HG03460 (cell line): ENCODE measurements at regions not wholly inside any gene's neighbourhood (a gene's known extent, or its start where the extent isn't known, plus 50 kb on each side); places are given as distances from the start of the nearest gene placed in this dataset.

Experiments used
- ATAC-seq: cut with Tn5 transposase; IDR thresholded peaks from one replicate; pipeline ENCODE4 v1.9.1; 2021; ENCODE audit not compliant: unreplicated experiment

DNA sequence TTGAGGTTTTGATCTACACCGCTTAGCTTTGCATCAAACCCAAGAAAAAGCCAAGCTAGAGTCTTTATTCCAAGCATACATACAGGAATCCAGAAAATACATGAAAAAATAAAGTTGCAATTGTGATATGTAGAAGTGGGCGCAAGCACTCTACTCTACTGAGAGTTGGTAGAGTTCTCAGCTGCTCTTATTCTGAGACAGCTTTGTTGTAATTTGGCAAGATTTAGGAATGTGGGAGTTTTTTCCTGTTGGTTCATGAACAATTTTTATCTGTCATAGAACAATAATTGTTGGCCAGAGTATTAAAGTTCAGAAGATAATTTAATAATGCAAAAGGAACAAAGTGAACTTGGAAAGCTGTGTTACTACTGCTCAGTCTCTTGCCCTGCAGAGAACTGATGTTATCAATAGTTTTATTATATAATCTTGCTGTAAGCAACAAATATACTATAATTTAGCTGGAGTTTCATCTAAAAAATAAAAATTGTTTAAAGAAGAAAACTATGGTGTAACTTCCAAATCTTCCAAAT lies 302.0 kb upstream of the RND3 start:
- no peak for ATAC-seq

DNA sequence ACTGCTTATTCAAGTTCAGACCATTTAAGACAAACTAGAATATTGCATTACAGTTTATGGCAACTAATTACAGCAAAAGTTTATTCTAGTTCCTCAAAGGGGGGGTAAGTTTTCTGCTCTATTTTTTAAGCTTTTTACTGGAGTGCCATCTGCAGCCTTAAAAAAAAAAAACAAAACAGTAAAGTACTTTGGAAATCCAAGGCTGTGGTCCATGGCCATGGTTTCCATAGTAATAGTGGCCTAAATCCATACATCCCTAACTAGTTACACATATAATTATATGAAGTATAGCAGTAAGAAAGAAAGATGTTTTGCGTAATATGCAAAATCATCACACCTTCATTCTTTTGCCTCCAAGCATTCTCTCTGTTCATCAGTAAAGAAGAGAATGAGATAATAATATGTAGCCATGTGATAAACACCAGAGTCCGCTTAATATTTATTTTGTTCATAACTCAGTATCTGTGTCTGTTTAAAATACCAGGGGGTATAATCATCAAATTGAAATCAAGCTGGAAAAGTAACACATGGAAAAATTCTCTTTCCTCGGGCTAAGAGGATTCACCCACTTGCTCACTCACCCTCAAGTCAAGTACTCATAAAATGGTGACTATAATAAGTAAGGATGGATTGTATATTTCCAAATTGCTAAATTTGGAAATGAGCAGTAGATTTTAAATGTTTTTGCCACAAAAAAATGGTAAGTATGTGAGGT lies 301.1 kb upstream of the RND3 start:
- no peak for ATAC-seq

DNA sequence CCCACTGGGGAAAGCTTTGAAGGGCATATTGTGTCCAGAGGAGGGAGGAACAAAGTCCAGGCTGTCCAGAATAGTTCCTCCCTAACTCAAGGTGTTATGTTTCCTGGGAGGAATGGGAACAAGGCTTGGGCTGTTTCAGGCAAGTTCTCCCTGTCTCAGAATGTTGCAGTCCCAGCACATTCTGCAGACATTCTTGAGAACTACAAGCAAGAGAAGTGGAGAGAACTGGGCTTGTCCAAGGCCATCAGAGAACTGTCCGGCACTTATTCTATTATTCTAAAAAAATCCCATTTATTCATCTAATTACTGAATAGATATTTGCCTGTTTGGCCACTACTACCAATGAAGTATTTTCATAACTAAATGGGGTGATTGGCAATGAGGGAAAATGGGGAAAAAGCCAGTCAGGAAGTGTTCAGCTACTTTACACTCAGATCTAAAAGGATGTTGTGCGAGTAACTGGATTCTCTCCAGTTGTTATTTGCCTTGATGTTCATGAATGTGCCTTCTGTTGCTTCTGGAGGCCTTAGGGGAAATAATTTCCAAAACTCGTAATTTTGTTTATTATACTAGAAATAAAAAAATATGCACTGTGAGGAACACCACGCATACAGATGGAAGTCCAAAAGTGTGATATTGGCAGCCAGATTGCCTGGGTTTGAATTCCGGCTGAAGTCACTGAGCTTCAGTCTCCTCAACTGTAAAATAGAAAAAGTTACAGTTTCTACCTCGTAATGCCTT lies 300.1 kb upstream of the RND3 start:
- ATAC-seq, result no peak

DNA sequence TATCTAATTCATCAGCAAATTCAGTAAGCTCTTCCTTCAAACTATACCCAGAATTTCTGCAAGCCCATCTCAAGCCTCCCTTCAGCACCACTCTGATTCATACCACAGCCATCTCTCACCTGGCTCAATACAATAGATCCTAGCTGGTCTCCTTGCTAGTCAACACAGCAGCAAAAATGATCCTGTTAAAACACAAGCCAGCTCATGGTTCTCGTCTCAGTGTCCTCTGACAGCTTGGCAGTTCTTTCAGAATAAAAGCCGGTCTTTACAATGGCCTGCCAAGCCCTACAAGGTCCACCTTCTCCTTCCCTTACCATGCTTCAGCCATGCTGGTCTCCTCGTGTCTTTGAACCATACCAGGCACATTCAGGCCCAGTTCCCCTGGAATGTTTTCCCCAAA lies 296.9 kb upstream of the RND3 start:
- ATAC-seq, result no peak

DNA sequence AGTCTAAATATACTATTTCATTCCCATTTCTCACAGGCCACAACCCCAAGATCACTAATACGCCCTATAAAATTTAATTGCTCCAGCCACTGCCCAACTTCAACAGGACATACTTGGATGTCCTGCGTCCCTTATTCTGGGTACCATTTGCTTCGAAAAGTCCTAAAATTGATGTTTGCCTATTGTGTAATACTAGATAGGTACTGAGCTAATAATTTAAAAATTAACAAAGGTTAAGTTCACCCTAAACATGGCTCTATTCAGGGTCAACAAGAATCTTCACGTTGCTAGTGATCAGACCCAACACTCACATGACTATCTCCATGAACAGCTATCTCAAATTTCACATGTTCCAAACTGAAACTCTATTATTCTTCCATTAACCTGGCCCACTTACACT lies 296.4 kb upstream of the RND3 start:
- ATAC-seq, result no peak

DNA sequence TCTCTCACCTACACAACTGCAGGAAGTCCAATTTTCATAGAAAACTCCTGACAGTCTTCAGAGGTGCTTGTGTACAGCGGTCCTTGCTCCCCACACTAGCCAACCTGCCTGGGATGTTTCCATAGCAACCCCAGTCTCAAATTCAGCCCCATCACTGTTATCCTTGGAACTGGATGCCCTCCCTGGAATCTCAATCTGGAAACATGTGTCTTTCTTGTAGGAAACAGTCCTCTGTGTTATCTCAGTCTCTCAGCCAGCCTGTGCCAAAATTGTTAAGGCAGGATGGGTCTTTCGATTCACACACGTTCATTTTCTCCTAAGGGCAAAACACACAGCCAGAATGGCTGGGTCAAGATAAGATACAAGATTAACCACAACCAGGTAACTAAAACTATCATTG lies 295.5 kb upstream of the RND3 start:
- no peak for ATAC-seq

DNA sequence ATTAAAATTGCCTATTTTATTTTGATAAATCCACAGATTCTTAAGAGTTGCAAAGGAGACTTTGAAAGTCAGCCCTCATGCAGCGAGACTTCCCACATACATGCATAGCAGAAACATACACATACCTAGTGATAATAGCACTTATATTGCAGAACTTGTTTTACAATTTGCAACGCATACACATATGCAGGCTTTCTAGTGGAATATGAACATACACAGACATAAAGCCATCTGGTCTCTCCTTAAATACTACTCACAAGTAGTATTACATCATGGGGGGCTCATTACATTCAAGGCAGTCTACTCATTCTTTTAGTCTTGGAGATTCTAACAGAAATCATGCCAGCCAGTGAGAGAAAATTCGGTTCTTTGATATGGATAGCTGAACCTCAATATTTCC lies 295.1 kb upstream of the RND3 start:
- ATAC-seq, result no peak

DNA sequence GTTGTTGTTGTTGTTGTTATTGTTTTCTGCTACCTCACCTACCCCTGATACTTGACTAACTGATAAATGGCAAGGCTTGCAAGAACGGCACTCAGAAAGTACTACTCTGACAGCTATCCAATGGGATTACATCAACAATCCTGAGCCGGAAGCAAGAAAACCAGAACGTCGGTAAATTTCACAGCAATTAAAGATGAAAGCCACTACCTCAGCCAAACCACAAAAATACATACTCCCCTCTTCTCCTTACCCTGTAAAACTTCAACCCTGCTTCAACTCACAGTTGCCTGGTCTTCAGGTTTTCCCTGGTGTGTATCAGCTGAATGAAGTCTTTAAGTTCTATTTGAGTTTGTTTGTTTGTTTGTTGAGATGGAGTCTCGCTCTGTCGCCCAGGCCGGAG lies 293.7 kb upstream of the RND3 start:
- no peak for ATAC-seq

DNA sequence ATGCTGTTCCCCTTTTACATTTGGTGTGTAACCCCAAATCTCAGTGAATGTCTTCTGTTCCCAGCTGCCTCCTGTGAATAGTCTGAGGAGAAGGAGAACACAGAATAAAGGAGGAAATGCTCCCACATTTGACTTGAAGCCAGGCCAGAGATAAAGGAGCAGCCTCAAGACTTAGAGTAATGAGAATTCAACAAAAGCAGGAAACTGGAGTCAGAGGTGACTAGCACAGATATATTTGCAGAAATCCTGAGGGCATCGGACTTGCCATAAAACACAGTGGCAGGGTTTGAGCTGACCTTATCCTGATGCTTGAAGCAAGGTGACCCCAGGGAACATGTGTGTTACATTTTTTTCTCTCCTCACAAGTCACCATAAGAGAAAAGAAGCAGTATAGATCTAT lies 291.4 kb upstream of the RND3 start:
- no peak for ATAC-seq

DNA sequence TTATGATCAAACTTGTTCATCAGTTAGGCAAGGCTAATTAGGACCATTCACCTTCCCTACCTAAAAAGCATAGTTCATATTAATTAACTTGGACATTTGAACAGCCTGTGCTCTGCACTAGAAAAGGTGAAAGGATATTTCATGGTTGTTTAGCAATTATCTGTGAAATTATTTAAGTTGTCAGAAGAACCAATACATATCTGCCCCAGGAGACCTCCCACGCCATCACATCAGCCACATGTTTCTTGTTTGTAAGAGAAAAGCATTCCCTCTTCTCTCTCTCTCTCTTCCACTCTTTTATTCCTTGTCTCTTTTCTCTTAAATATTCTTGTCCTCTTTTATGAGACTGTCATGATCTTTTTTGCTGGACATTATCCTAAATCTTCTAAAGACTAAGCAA lies 282.0 kb upstream of the RND3 start:
- no peak for ATAC-seq

DNA sequence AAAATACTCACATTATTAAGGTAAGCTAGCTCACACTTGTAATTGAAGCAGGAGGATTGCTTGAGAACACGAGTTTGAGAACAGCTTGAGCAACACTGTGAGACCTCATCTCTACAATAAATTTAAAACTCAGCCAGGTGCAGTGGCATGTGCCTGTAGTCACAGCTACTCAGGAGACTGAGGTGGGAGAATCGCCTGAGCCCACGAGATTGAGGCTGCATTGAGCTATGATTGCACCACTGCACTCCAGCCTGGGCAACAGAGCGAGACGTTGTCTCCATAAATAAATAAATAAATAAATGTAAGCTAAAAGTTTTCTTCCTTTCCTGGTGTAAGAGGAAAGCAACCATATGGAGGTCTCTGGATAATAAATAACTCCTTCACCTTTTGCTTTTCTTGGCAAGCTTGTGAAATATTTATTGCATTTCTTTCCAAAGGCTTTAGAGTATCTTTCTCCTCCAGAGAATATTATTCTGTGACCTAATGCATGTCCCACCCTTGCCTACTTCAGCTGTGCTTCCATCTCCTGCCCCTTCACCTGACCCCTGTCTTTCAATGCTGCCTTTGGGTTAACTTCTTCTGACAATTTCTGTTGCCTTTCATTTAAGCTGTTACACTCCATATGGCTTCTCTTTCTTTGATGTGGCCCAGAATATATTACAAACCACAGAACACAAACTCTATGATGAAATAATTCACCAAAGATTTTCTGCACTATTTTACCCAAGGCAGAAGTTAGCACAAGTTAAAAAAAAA lies 280.7 kb upstream of the RND3 start:
- no peak for ATAC-seq

DNA sequence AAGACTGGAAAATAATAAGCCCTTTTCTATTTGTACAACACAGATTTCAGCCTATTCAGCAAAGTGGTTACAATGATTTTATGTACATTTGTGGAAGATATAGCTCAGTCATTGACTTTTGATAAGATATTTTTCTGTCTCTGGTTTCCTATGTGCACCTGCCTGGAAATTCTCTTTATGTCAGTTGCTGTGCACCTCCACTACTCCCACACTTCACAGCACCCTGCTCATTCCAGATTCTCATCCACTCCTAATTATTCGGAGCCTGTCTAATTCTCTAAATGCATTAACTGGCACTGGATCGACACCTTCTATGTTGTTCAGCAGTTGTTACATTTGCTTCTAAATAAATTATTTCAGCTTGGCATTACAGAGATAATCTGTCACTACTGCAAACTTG lies 275.1 kb upstream of the RND3 start:
- ATAC-seq, result no peak

DNA sequence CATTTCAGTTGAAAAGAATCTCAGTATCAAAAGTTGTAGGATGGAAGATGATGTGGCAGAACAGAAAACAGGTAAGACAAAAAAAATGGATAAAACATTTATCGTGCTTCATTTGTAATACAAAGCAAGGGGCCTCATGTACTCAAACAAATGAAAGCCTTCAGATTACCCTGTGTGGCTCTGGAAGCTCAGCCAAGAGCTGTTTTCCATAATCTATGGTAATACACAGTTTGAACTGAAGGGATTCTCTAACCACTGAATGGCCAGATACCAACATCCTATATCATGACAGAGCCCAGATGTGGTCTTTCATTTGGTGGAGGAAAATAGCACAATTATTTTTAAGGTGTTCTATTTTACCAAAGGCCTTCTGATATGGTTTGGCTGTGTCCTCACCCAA lies 272.1 kb upstream of the RND3 start:
- ATAC-seq, result no peak

DNA sequence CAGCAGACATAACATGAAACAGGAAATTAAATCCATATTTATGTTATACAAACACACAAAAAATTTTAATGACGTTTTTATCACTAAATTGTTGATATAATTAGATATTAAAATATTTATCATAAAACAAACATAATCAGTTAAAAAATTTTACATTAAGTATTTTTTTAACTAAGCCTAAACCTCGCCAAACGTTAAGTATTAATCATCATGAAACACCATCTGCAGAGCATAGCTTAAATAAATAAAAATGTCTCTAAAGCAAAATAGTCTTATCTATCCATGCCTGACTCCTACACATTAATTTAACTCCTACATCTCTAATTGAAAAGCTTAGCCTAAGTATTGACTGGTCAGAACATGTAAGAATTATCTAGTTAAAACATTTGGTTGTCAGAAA lies 271.6 kb upstream of the RND3 start:
- ATAC-seq, result no peak

DNA sequence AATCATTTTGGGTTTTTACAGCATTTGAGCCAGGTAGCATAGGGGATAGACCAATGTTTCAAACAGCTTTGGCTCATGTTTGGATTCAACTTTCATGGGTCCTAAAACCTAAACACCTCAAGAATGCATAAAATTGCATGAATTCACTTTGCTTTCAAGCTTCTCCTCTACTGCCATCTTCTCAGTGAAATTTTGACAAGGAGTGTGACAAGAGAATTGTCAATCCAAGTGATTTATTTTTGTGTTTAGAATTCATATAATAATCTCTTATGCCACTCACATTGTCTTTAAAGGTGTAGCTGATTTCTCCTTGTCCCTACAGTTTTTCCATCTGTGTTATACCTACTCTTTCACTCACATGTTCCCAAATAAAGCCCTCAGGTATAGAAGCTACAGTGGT lies 264.8 kb upstream of the RND3 start:
- no peak for ATAC-seq

DNA sequence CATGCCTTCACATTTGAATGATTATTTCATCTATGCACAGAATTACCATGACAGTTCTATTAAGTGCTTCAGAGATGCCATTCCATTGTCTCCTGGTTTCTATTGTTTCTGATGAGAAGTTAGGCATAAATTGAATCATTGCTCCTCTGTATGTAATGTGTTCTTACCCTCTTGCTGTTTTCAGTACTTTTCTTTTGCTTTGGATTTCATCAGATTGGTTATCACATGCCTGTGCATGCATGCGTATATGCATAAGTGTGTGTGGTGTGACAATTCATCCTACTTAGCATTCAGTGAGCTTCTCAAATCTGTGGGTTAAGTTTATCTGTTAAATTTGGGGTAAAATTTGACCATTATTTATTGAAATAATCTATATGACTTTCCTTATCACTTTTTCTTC lies 263.3 kb upstream of the RND3 start:
- ATAC-seq, result no peak

DNA sequence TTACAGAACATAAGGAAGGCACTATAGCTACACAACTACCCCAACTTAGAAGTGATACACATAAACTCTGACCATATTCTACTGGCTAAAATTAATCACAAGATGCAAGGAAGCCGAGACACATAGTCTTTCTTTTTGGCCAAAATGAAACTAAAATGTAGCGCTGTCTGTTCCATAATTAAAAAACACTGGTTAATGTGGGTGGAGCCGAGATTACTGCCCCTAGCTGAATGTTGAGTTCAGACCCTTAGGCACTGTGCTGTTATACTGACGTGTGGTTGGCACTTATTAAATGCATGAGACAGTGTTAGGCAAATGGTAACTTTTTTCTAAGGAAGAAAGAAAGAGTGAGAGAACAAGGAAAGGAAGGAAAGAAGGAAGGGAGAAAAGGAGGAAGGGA lies 254.6 kb upstream of the RND3 start:
- ATAC-seq, result no peak

DNA sequence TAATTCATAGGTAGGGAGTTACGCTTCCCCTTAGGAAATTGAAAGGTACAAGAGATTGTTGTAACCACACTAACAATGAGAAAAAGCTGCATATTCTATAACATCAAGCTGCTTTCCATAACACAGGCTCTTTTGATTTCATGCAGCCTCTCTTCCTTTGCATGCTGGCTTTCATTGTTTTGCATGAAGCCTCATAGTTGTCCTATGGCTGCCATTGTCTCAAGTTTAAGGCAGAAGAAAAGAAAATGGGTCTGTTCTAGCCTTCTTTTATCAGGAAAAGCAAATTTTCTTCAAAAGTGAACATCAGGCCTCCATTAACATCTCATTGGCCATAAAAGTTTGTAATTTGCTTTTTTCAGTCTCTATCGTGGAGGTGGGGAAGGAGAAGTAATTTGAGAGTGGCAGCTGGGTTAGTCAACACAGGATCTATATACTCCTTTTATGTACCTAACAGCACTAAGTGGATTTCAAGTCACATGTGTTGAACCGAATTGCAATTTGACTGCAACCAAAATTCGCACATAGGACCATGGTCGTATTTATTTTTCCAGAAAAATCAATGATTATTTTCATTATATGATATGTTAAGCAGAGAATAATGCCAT lies 248.5 kb upstream of the RND3 start:
- no peak for ATAC-seq

DNA sequence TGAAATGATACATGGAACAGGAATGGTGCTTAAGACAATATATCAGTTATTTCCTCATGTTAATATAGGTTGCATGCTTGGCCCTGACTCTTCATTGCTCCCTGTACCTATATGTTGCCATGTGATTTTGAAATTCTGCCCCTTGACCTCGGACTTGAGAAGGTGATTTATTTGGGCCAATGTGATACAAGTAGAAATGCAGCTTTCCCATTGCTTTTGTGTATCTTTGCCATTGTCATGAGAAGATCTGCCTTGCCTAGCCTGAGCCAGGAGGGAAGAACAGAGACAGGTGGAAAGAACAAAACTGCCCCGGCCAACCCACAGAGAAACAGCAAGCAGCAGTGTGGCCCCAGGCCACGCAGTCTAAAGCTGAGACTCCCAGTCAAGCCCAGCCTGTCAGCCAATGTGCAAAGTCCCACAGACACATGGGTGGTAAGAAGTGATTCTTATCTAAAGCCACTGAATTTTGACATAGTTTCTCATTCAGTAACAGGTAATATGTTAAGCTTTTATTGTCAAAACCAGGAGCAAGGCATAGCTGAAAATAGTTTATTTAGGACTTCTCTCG lies 245.7 kb upstream of the RND3 start:
- ATAC-seq, result no peak

DNA sequence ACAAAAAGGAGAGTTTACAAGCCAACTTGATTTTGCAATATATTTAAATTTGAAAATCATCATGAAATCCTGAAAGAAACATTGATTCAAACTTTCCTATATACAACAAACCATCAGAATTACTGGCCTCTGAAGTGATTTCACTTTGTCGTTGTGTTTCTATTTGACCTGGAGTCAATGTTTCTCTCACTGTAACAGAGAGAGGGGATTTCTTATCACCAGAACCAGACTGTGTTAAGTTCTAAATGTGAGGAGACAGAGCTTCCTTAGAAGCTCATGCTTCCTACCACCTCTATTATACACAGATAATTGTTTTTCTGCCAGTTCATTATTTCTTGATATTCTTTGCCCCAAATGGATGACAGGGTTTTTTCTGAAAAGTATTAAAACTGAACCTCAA lies 245.0 kb upstream of the RND3 start:
- no peak for ATAC-seq

DNA sequence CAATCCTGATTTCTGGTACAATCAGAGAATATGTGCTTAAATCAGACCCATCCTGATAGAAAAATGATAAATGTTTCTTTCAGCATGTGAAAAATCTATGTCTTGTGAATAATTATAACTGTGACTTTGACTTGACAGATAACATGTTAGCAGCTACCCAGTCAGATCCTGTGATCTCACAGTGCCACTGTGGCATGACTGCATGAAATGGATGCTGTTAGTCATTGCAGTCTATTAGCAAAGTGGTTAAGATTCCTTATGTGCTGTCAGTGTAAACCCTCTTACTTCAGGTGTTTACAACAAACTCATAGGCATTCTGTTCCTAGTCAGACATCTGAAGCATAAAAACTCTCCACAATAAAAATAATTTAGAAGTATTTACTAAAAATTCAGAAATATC lies 244.6 kb upstream of the RND3 start:
- ATAC-seq, result peak; percentile 47
